Stomach (tissue), 4 donors: ENCODE measurements at regions not wholly inside any gene's neighbourhood (a gene's known extent, or its start where the extent isn't known, plus 50 kb on each side); places are given as distances from the start of the nearest gene placed in this dataset.

ENCODE experiments used
- EP300 ChIP-seq: sonication (generic); formaldehyde crosslinking; IDR thresholded peaks from one replicate; pipeline ENCODE4 v1.6.1; 2017; ENCODE audit warnings: antibody characterized with exemption
- POLR2AphosphoS5 ChIP-seq, 3 donors: sonication (generic); formaldehyde crosslinking; IDR thresholded peaks; one replicate each; pipeline ENCODE4 v1.6.1; 2016; ENCODE audit warnings: antibody characterized with exemption in 3 of 3

GRCh38 chr21:35149698-35150097 is 100.6 kb upstream of the RUNX1 start:
- TF ChIP-seq POLR2AphosphoS5 (IDR thresholded peaks at IDR 0.05), result no peak
- no peak for TF ChIP-seq EP300
